HepG2 (cell line): ENCODE measurements at regions not wholly inside any gene's neighbourhood (a gene's known extent, or its start where the extent isn't known, plus 50 kb on each side); places are given as distances from the start of the nearest gene placed in this dataset.

ENCODE experiments used
- ATF7 ChIP-seq, 2 experiments: fragments of 450-650 bp in 1 of 2; sonication (generic) in 1 of 2; formaldehyde crosslinking in 1 of 2; IDR thresholded peaks; 2 replicates each; pipeline versions ENCODE4 v1.4.0 to v1.6.1; 2016 to 2020; ENCODE audit warnings: antibody characterized with exemption in 1 of 2, mild to moderate bottlenecking in 1 of 2, missing genetic modification reagents in 1 of 2
- NCOA2 ChIP-seq: sonication (generic); formaldehyde crosslinking; IDR thresholded peaks from 2 replicates; pipeline ENCODE4 v1.8.0; 2022; ENCODE audit warnings: inconsistent platforms
- RAD21 ChIP-seq: fragments of 450-650 bp; formaldehyde crosslinking; IDR thresholded peaks from 2 replicates; pipeline ENCODE4 v1.5.0; 2020; ENCODE audit warnings: mild to moderate bottlenecking
- SMC3 ChIP-seq: IDR thresholded peaks from 2 replicates; pipeline ENCODE4 v1.6.1; 2011; ENCODE audit warnings: low read length, improper control_type of control experiment
- THAP9 ChIP-seq: sonication (generic); formaldehyde crosslinking; IDR thresholded peaks from 2 replicates; pipeline ENCODE4; 2020; ENCODE audit warnings: missing genetic modification reagents, mild to moderate bottlenecking, borderline replicate concordance
- TRAFD1 ChIP-seq: sonication (generic); formaldehyde crosslinking; IDR thresholded peaks from 2 replicates; pipeline ENCODE4 v1.5.1; 2020; ENCODE audit warnings: missing genetic modification reagents, mild to moderate bottlenecking, borderline replicate concordance

- TF ChIP-seq TRAFD1, result no peak
- TF ChIP-seq RAD21 (CRISPR knock-in tag), result no peak
- no peak for TF ChIP-seq NCOA2 (CRISPR knock-in tag)
- no peak for TF ChIP-seq THAP9 (CRISPR knock-in tag)
- TF ChIP-seq ATF7 (IDR thresholded peaks at IDR 0.05), result no peak
- TF ChIP-seq ATF7 (CRISPR knock-in tag; IDR thresholded peaks at IDR 0.05), result no peak
- TF ChIP-seq SMC3, result no peak
Measured at GRCh38 chr1:231108516-231109302, 53.1 kb upstream of the TRIM67 start.
